Erythroblast (primary cell): ENCODE measurements at regions not wholly inside any gene's neighbourhood (a gene's known extent, or its start where the extent isn't known, plus 50 kb on each side); places are given as distances from the start of the nearest gene placed in this dataset.
A peak's percentile ranks its signal among the peaks of the same experiment; 100 is the strongest.

Experiments used
- DNase-seq, 2 experiments: peaks; one replicate each; lab custom pipeline; 2025; lab: John Stamatoyannopoulos, UW
- GATA1 ChIP-seq: IDR thresholded peaks from 2 replicates; pipeline ENCODE4 v1.6.1; 2011; ENCODE audit warnings: low read depth, mild to moderate bottlenecking, control low read depth, low read length, moderate library complexity
- POLR2A ChIP-seq: IDR thresholded peaks from 2 replicates; pipeline ENCODE4 v1.6.1; 2011; ENCODE audit warnings: mild to moderate bottlenecking, low read length

DNA sequence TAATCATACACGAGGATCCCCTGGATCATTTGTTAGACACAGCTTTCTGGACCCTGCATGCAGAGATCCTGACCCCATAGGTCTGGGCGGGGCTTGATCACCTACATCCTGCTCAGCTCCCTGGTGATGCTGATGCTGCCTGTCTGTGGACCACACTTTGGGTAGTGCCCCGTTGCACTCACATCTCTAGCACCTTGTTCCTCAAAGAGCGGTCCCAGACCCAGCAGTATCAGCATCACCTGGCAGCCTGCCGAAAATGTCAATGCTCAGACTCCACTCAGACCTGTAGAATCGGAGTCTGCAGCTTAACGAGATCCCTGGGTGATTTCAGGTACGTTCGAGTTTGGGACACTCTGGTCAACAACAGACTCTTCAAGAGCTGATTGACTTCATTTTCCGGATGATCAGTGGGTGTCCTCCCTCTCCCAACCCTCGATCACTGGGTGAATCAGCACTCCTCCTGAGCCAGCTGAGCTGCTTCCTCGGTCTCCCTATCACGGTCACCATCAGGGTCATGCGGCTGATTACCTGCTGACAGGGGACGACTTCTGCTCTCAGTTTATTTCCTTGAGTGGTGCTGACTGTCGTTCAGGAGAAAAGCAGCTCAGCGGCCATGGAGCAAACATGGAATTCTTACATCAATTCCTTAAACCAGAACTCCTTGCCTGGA, 150.6 kb upstream of the RAB12 start:
- no peak for DNase-seq
- TF ChIP-seq POLR2A (no peak), GATA1 (no peak)

DNA sequence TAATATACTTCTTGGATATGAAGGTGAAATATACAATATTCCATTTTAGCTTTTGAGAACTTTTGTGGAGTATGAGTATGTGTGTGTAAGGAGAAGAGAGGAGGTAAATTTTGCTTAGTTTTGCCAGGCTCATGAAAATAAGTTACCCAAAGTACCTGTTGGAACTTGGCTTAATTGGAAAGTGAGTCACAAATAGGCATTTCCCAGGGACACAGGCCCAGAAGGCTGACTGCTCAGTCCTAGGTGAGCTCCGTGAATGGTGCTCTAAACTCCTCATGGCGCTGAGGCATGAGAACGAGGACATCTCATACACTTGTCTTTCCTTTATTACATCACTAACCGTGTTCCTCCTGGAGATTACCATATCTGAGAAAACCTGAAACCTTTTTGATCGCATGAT, 148.5 kb upstream of the RAB12 start:
- TF ChIP-seq POLR2A (no peak), GATA1 (no peak)
- no peak for DNase-seq

DNA sequence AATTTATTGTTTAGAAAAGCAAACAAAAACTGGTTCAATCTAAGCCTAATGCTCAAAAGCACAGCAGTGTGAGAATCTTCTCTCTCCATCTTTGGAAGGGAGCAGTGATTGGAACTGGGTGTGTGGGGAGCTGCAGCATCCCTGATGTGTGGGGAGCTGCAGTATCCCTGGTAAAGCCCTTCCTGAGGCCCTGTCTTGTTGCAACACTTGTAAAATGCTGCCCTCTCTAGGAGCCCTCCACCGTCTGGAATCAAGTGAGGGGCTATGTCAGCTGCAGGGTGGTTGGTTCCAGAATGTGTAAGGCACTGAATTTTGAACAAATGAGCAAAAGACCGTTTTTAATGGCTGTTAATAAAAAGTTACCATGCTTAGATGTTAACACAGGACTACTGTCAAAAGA, 147.7 kb upstream of the RAB12 start:
- DNase-seq = no peak
- TF ChIP-seq POLR2A = no peak
- no peak for TF ChIP-seq GATA1

DNA sequence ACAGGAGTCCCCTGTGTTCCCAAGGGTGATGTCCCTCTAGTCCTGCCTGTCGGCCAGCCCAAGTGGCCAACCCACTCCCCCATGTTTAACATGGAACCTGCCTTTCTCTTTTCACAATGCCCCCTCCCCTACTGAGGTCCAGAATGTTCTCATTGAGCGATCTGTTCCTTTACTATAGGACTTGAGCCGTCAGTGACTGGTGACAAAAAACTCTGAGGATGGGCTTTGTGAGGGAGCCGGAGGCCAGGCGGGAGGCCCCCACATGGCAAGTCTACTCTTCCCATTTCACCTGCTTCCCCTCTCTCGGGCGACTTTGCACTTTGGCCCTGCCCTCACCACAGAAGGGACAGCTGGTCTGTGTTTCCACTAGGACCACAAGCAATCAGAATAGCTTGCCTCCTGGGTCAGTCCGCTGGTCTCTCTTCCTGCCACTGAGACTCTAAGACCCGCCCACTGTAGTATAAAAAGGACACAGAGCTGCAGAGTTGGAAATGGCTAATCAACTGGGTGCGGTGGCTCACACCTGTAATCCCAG, 146.5 kb upstream of the RAB12 start:
- no peak for TF ChIP-seq POLR2A
- TF ChIP-seq GATA1 = no peak
- DNase-seq = no peak

DNA sequence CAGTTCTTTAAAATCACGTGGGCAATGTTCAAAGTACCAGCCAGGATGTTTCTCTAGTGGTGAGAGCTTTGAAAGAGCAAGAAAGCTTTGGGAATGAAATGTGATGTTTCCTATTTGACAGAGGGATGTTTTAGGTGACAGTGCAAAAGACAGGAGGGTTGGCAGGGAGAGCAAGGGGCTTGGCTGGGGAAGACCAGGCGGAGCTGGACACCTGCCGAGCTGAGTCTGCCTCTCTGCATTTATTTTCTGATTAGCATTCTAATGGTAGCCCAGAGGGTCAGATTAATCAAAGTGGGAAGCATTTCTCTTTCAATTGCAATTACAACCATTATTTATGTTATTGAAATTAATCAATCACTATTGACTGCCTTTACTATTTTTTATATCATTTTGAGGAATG, 145.4 kb upstream of the RAB12 start:
- TF ChIP-seq GATA1 (no peak), POLR2A (no peak)
- DNase-seq = no peak

DNA sequence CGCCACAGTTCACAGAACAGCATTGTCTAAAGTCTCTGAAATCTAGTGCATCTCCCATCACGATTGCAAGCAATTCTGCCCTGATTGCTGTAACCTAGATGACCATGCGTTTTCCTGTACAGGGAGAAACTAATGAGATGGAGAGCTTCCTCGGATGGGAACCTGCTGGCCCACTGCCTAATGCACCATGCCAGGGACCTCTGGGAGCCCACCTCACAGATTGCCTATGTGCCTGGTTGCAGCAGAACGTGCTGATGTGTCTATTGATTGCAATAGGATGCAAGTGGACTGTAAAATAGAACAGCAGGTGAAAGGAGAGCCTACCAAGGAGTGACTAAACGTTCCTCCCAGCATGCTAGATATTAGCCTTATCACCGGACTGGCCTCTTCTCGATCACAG, 141.0 kb upstream of the RAB12 start:
- no peak for DNase-seq
- no peak for TF ChIP-seq GATA1
- TF ChIP-seq POLR2A = no peak

DNA sequence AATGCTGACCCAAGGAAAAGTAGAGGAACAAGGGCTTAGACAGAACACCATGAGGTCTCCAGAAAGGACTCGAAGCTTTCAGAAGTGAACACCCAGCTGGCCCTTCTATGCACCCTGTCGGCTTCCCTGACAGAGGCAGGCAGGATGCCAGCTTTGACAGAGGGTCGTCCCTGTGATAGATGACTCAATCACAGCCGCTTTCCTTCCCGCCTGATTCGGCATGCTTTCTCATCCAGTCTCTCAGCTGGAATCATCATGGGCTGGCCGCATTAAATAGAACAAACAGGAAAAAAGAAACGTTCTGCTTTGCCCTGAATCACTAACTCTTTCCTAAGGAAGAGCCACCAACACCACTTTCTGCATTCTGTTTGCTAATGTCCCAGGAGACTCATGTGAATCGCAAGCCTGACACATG, 140.3 kb upstream of the RAB12 start:
- DNase-seq = no peak

DNA sequence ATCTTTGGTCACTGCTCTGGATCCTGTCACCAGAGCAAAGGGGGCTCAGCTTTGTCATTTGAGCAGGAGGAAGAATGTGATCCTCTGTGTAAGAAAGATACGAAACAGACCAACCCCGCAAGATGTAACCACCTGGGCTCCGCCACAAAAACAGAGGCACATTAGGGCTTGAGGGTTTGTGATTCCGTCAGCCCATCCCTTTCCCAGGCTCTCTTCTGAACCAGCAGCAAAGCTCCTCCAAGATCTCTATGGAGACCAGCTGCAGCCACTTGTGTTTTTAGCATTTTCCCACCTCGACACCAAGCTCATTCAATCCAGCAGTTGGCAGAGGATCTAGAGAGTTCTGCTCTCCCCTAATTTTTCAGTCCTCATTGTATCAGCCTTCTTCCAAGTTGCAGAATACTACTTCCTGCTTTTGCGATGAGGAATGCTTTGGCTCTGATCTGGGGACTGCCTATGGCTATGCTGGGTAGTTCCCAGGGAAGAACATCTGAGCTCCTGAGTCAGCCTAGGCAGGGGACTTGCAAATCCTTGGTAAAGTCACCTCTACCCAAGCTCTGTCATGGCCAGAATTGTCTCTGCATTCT, 139.6 kb upstream of the RAB12 start:
- DNase-seq = no peak
- TF ChIP-seq POLR2A = no peak
- no peak for TF ChIP-seq GATA1

More for the DNA sequence above, 140.3 kb upstream of the RAB12 start:
- no peak for TF ChIP-seq GATA1
- no peak for TF ChIP-seq POLR2A

DNA sequence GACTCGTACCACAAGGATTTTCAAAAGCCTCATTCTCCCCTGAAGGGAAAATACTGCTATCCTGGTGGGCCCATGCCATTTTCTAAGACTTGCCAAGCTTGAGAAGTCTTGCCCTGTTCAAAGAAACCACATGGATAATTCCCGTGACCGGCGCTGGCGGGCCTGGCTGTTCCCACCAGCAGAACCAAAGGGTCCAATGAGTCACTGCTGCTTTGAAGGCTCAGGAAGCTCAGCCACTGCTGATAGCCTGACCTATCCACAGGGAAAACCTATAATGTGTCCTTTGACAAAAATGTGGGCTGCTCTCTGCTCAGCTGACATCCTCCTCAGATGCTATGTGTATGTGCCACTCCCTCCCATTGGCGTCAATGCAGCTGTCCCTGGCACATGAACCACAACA, 137.9 kb upstream of the RAB12 start:
- DNase-seq = no peak
- no peak for TF ChIP-seq GATA1
- TF ChIP-seq POLR2A = no peak

DNA sequence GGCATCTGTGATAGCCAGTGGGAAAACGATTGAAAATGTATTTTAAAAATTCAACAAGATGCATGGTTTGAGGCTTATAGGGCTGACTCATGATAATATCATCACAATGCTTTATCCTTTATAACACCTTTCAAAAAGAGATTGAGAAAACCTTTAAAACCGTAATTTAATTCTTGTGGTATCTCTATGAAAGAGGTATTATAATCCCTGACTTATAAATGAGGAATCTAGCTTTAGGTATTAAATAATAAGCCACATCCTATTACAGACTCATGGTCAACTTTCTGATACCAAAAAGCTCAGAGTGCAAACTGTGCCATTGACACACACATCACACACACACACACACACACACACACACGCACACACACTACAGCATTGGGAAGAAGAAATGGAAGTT, 134.6 kb upstream of the RAB12 start:
- TF ChIP-seq POLR2A (no peak), GATA1 (no peak)
- DNase-seq = no peak

DNA sequence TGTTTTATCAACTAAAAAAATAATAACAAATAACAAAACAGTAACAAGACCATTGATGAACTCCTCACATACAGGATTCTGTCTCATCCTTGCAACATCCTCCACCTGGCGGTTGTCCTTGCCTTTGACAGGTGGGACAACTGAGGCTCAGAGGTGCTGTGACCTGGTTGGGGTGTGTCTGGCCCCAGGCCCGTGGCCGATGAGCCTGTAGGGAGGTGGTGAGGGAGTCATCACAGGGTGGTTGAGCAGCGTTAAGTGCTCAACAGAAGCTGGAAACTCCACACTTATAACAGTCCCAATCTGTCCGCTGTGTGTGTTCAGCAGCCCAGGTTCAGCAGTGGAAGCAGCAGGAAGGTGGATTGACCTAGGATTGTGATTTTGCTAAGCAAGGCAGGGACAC, 131.6 kb upstream of the RAB12 start:
- DNase-seq = no peak
- TF ChIP-seq GATA1 (no peak), POLR2A (no peak)

DNA sequence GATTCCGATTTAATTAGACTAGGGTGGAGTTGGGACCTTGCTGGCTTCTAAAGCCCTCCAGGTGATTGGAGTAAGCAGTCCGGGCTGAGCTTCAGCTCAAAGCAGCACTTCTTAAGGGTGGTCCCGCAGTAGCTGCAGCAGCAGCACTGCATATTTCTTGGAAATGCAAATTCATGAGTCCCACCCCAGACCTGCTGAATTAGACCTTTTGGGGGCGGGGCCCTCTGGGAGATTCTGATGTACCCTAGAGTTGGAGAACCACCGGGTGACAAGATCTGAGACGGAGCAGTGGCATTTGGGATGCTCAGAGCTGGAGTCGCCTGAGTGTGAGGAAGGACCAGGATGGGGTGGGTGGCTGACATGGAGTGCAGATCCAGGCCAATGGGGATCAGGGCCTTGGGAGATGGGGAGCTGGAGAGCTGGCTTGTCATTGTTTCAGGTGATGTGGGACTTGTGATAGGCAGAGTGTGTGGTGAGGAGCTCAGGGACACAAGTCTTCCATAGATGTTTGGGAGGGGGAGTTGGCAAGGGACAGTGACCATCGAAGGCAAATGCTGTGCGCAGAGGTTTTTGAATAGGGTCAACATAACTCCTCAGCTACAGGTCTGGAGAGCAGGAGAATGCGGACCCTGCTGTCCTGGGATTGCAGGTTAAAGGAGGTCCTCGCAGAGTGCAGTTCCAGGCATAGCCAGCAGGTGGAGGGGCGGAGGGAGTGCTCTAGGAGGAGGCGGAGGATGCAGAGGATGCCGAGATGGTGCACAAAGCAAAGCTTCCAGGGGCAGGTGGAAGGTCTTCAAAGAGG, 130.9 kb upstream of the RAB12 start:
- TF ChIP-seq GATA1 = no peak
- no peak for TF ChIP-seq POLR2A
- DNase-seq = peak; percentile 51 to 75

DNA sequence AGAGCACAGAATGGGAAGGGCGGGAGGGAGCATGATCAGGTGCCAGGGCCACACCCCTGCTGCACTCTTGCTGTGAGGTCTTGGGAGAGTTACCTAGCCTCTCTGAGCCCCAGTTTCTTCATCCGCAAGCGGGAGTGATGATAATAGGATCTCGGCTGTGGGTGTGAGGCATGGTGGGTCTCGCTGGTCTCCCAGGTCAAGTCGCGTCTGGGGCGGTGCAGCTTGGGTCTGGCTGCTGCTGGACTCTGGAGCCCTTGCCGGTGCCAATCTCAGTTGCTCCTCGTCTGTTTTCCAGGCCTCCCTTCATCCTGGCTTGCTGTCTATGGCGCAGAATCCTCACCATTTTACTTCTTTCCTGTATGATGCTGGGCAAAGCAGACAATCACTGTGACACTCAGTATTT, 130.3 kb upstream of the RAB12 start:
- DNase-seq = no peak
- TF ChIP-seq GATA1 (no peak), POLR2A (no peak)

DNA sequence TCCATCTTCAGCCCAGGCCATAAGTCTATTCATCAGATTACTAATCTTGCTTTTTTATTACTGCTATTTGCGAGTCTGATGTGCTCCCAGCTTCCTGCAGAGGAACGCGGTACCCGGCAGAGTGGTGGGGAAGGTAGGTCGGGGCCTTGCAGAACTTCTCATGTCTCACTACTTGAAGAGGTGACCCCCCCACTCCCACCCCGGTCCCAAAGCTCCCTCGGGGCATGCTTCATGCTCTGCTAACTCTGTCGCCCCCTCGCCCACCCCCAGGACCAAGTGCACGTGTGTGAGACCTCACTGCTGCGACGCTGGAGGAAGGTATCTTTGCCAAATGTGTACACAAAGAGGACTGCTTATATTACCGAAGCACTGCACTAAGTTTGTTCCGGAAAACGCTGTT, 129.4 kb upstream of the RAB12 start:
- TF ChIP-seq POLR2A (no peak), GATA1 (no peak)

More for the DNA sequence above, 129.4 kb upstream of the RAB12 start:
- no peak for DNase-seq
